ENCODE measurements at regions not wholly inside any gene's neighbourhood (a gene's known extent, or its start where the extent isn't known, plus 50 kb on each side); places are given as distances from the start of the nearest gene placed in this dataset.
"Not testable (repeated sequence)": the region's sequence is repeated elsewhere in the genome, so short reads cannot be mapped to it uniquely, and the experiment has no call there.

DNA sequence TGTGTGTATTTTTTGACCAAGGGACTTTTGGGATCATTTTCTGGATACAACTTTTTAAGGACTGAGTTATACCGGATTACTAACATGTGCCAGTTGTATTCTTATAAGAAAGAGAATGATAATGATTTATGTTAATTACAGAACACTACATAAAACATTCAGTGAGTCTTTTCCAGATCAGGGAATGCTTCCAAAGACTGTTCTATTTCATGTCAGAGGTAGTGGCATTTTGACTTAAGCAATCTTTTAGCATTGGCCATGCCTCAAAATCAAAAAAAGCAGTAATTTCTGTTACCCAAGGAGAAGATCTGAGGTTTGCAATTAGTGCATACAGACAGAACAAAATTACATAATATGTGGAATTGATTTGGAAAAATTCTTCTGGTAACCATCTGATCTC, 413.0 kb upstream of the CDH9 start:
- no peak overlapping the region for H3K4me3 ChIP-seq
- H3K9me3 ChIP-seq (replicated peaks) = no peaks in the 10 kb centered on the region
- no peaks in the 10 kb centered on the region for H3K27me3 ChIP-seq (replicated peaks)
- DNase-seq (ENCODE audit: low read depth in 1 of 2, low spot score in 2 of 2) = no peak
- H3K4me1 ChIP-seq (replicated peaks) = no peaks in the 10 kb centered on the region
- H3K27ac ChIP-seq = no peak overlapping the region
- H3K36me3 ChIP-seq = no peaks in the 10 kb centered on the region

- Histone ChIP-seq H3K36me3 (no peaks in the 10 kb centered on the region), H3K27ac (no peak overlapping the region), H3K4me3 (no peak overlapping the region), H3K27me3 (replicated peaks) (no peaks in the 10 kb centered on the region), H3K9me3 (replicated peaks) (no peaks in the 10 kb centered on the region), H3K4me1 (replicated peaks) (no peaks in the 10 kb centered on the region)
- DNase-seq (ENCODE audit: low read depth in 1 of 2, low spot score in 2 of 2) = no peak
These were observed 412.2 kb upstream of the CDH9 start for GRCh38 chr5:27450607-27451006.

DNA sequence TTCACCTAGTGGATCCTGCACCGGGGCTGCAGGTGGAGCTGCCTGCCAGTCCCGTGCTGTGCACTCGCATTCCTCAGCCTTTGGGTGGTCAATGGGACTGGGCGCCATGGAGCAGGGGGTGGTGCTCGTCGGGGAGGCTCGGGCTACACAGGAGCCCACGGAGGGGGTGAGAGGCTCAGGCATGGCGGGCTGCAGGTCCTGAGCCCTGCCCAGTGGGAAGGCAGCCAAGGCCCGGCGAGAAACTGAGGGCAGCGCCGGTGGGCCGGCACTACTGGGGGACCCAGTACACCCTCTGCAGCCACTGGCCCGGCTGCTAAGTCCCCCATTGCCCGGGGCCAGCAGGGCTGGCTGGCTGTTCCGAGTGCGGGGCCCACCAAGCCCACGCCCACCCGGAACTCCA, 401.0 kb upstream of the CDH9 start:
- DNase-seq (ENCODE audit: low read depth in 1 of 2, low spot score in 2 of 2); H3K9me3 ChIP-seq (replicated peaks); H3K27me3 ChIP-seq (replicated peaks); H3K4me1 ChIP-seq (replicated peaks); H3K4me3 ChIP-seq; H3K36me3 ChIP-seq; H3K27ac ChIP-seq: not testable (repeated sequence)

GRCh38 chr5:27437594-27438200, 399.3 kb upstream of the CDH9 start:
- no peaks in the 10 kb centered on the region for H3K4me1 ChIP-seq (replicated peaks)
- H3K36me3 ChIP-seq = no peaks in the 10 kb centered on the region
- no peaks in the 10 kb centered on the region for H3K9me3 ChIP-seq (replicated peaks)
- no peak overlapping the region for H3K27ac ChIP-seq
- H3K27me3 ChIP-seq (replicated peaks) = no peaks in the 10 kb centered on the region
- H3K4me3 ChIP-seq = no peak overlapping the region
- no peak for DNase-seq (ENCODE audit: low read depth in 1 of 2, low spot score in 2 of 2)

DNA sequence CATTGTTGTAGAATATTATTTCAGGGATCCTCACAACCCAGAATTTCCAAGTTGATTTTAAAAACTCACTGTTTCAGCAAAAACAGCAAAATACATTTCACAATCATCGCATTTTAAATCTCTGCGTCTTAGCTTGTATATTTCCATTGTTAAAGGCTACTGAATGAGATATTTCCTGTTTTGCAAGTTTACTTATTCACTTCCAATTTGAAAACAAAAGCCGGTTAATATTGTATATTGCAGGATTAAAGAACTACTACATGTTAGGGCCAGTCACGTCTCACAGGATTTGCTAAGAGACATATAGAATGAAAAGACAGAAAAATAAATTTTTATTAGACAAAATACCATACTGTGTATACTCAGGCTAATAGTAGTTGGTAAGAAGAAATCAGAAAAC, 395.9 kb upstream of the CDH9 start:
- Histone ChIP-seq H3K27me3 (replicated peaks) (no peaks in the 10 kb centered on the region), H3K27ac (no peak overlapping the region)
- no peak for DNase-seq (ENCODE audit: low read depth in 1 of 2, low spot score in 2 of 2)

GRCh38 chr5:27414099-27414498, 375.7 kb upstream of the CDH9 start:
- H3K27ac ChIP-seq = no peak overlapping the region
- no peaks in the 10 kb centered on the region for H3K4me1 ChIP-seq (replicated peaks)
- H3K36me3 ChIP-seq = no peaks in the 10 kb centered on the region
- H3K27me3 ChIP-seq (replicated peaks) = no peaks in the 10 kb centered on the region
- no peak overlapping the region for H3K4me3 ChIP-seq
- no peaks in the 10 kb centered on the region for H3K9me3 ChIP-seq (replicated peaks)
- DNase-seq (ENCODE audit: low read depth in 1 of 2, low spot score in 2 of 2) = no peak

More for the DNA sequence above, 395.9 kb upstream of the CDH9 start:
- Histone ChIP-seq H3K9me3 (replicated peaks) (no peaks in the 10 kb centered on the region), H3K4me3 (no peak overlapping the region), H3K4me1 (replicated peaks) (no peaks in the 10 kb centered on the region), H3K36me3 (no peaks in the 10 kb centered on the region)

- H3K36me3 ChIP-seq = no peaks in the 10 kb centered on the region
- H3K4me3 ChIP-seq = no peak overlapping the region
- H3K4me1 ChIP-seq (replicated peaks) = no peaks in the 10 kb centered on the region
- no peaks in the 10 kb centered on the region for H3K27me3 ChIP-seq (replicated peaks)
- H3K9me3 ChIP-seq (replicated peaks) = no peaks in the 10 kb centered on the region
- no peak for DNase-seq (ENCODE audit: low read depth in 1 of 2, low spot score in 2 of 2)
- H3K27ac ChIP-seq = no peak overlapping the region
These were observed 374.0 kb upstream of the CDH9 start for GRCh38 chr5:27412384-27412783.

GRCh38 chr5:27406020-27406419, 367.6 kb upstream of the CDH9 start:
- H3K27ac ChIP-seq = no peak overlapping the region
- no peaks in the 10 kb centered on the region for H3K9me3 ChIP-seq (replicated peaks)
- no peaks in the 10 kb centered on the region for H3K36me3 ChIP-seq
- H3K4me3 ChIP-seq = no peak overlapping the region
- H3K4me1 ChIP-seq (replicated peaks) = no peaks in the 10 kb centered on the region
- DNase-seq (ENCODE audit: low read depth in 1 of 2, low spot score in 2 of 2) = no peak
- no peaks in the 10 kb centered on the region for H3K27me3 ChIP-seq (replicated peaks)

DNA sequence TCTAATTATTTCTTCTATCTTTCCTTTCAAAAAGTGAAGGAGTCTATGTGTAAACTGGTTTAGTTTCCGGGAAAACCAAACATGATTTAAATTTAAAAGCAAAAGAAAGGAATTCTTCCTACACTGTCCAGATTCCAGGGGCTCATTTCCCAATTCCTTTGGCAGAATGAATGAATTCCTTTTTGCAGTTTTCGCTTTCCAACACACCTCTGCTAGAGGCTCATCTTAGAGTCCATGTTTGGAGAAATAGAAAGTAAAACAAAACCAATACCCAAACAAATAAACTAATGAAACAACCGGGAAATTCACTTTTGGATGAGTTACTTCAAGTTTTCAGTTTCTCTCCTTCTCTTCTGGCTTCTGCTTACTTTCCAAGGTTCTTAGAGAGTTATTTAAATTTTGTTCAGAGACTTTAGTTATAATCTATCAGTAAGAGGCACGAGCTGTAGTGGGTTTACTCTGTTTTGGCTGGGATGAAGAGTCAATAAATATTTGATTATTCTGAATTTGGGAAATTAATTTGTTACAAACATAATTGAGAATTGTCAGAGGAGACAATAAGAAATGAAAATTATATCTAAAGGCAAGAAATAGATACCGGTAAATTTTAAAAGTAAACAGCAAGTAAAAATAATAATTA, 365.0 kb upstream of the CDH9 start:
- H3K4me3 ChIP-seq = no peak overlapping the region
- DNase-seq (ENCODE audit: low read depth in 1 of 2, low spot score in 2 of 2) = peak in 1 of 2 experiments; percentile 0
- no peaks in the 10 kb centered on the region for H3K27me3 ChIP-seq (replicated peaks)
- H3K27ac ChIP-seq = no peak overlapping the region
- H3K4me1 ChIP-seq (replicated peaks) = no peaks in the 10 kb centered on the region
- H3K36me3 ChIP-seq = no peaks in the 10 kb centered on the region
- no peaks in the 10 kb centered on the region for H3K9me3 ChIP-seq (replicated peaks)

DNA sequence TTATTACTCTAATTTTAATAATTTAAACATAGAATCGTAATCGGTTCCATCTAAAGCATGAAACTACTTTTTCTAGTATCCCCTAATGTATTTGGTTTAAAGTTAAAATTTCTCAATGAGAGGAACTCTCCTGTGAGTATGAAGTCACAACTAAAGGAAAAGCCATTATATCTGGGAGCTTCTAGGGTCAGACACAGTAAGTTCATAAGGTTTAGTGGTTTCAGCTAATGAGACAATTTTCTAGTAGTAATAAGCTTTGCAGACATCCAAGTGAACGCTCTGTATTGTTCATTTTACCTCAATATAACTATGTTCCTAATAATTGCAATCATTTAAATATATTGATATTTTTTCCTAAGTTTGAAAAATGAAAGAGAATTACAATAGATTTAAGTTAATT, 364.4 kb upstream of the CDH9 start:
- Histone ChIP-seq H3K36me3 (no peaks in the 10 kb centered on the region), H3K4me3 (no peak overlapping the region), H3K4me1 (replicated peaks) (no peaks in the 10 kb centered on the region), H3K27me3 (replicated peaks) (no peaks in the 10 kb centered on the region), H3K9me3 (replicated peaks) (no peaks in the 10 kb centered on the region), H3K27ac (no peak overlapping the region)
- no peak for DNase-seq (ENCODE audit: low read depth in 1 of 2, low spot score in 2 of 2)

DNA sequence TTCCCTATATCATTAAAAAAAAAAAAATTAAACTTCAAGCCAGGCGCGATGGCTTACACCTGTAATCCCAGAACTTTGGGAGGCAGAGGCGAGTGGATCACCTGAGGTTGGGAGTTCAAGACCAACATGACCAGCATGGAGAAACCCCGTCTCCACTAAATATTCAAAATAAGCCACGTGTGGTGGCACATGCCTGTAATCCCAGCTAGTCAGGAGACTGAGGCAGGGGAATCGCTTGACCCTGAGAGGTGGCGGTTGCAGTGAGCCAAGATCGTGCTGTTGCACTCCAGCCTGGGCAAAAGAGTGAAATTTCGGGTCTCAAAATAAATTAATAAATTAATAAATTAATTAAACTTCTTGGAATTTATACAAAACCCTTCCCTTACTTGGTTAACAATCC, 358.6 kb upstream of the CDH9 start:
- no peaks in the 10 kb centered on the region for H3K9me3 ChIP-seq (replicated peaks)
- H3K4me1 ChIP-seq (replicated peaks) = no peaks in the 10 kb centered on the region
- no peaks in the 10 kb centered on the region for H3K27me3 ChIP-seq (replicated peaks)
- no peak overlapping the region for H3K27ac ChIP-seq
- H3K36me3 ChIP-seq = no peaks in the 10 kb centered on the region
- H3K4me3 ChIP-seq = no peak overlapping the region
- no peak for DNase-seq (ENCODE audit: low read depth in 1 of 2, low spot score in 2 of 2)

GRCh38 chr5:27392716-27393115, 354.3 kb upstream of the CDH9 start:
- H3K9me3 ChIP-seq (replicated peaks) = no peaks in the 10 kb centered on the region
- no peaks in the 10 kb centered on the region for H3K4me1 ChIP-seq (replicated peaks)
- H3K4me3 ChIP-seq = no peak overlapping the region
- DNase-seq (ENCODE audit: low read depth in 1 of 2, low spot score in 2 of 2) = no peak
- H3K27ac ChIP-seq = no peak overlapping the region
- no peaks in the 10 kb centered on the region for H3K27me3 ChIP-seq (replicated peaks)
- H3K36me3 ChIP-seq = no peaks in the 10 kb centered on the region

DNA sequence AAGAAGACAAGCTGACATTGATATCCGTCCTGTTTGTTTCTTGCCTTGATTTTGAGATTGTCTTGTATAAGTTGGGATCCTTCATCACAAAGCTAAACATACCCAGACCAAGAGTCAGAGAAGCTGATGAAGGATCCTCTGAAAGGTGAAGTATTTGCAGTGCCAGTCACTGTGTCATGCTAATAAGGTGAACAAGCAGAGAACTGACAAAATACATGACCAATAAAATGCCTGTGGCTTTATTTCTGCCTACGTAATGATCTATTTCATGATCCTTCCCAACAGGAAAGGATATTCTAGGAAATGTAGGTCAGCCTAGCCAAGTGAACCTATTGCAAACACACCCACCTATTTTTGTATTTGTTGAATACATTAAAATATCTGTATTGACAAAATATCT, 351.3 kb upstream of the CDH9 start:
- DNase-seq (ENCODE audit: low read depth in 1 of 2, low spot score in 2 of 2) = no peak

GRCh38 chr5:27388755-27389154, 350.4 kb upstream of the CDH9 start:
- Histone ChIP-seq H3K27ac (no peak overlapping the region), H3K4me1 (replicated peaks) (no peaks in the 10 kb centered on the region), H3K9me3 (replicated peaks) (no peaks in the 10 kb centered on the region), H3K36me3 (no peaks in the 10 kb centered on the region), H3K4me3 (no peak overlapping the region), H3K27me3 (replicated peaks) (no peaks in the 10 kb centered on the region)
- no peak for DNase-seq (ENCODE audit: low read depth in 1 of 2, low spot score in 2 of 2)

More for the DNA sequence above, 351.3 kb upstream of the CDH9 start:
- H3K4me3 ChIP-seq = no peak overlapping the region
- no peaks in the 10 kb centered on the region for H3K9me3 ChIP-seq (replicated peaks)
- no peaks in the 10 kb centered on the region for H3K4me1 ChIP-seq (replicated peaks)
- no peaks in the 10 kb centered on the region for H3K27me3 ChIP-seq (replicated peaks)
- H3K36me3 ChIP-seq = no peaks in the 10 kb centered on the region
- no peak overlapping the region for H3K27ac ChIP-seq

DNA sequence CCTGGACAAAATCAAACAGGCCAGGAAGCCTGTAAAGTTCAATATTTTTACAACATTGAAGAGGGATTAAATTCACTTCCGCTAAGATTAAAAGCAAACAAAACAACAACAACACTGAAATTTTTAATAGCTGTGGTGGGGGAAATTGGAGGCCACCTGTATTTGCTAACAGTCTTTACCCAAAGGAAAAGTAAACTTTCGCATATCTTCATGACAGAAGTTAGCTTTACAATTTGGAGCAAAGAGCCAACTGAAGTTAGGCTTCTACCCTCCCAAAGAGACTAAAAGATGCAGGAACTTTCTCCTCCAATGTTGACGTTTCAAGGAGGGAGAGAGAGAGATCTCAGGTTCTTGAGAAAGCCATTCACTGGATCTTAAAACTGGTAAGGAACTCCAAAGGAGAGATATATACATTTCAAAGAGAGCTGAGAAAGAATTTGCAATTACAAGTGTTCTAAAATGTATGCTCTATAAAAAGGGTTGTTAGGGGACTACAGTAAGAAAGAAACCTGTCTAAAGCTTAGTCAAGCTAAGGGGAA, 349.2 kb upstream of the CDH9 start:
- no peak overlapping the region for H3K4me3 ChIP-seq
- no peaks in the 10 kb centered on the region for H3K4me1 ChIP-seq (replicated peaks)
- no peak overlapping the region for H3K27ac ChIP-seq
- no peaks in the 10 kb centered on the region for H3K27me3 ChIP-seq (replicated peaks)
- DNase-seq (ENCODE audit: low read depth in 1 of 2, low spot score in 2 of 2) = no peak
- no peaks in the 10 kb centered on the region for H3K9me3 ChIP-seq (replicated peaks)
- H3K36me3 ChIP-seq = no peaks in the 10 kb centered on the region

Measured in SJSA1 (cell line).